ENCODE measurements at regions not wholly inside any gene's neighbourhood (a gene's known extent, or its start where the extent isn't known, plus 50 kb on each side); places are given as distances from the start of the nearest gene placed in this dataset.

- no peak for DNase-seq (ENCODE audit: low spot score)
- TF ChIP-seq CTCF (IDR thresholded peaks at IDR 0.05; ENCODE audit: extremely low read depth, insufficient read depth, missing control alignments): no peak
- in situ Hi-C loops (cut with MboI; ENCODE audit: low pct_unique_long_range_greater_than_20kb, low sequenced_read_pairs, unreplicated experiment): no loop called here
These were observed 484.5 kb upstream of the ERCC4 start for GRCh38 chr16:13435415-13435814.

GRCh38 chr16:13435873-13436474 lies 484.0 kb upstream of the ERCC4 start:
- no peak for DNase-seq (ENCODE audit: low spot score)
- peak; percentile 56 for TF ChIP-seq CTCF (IDR thresholded peaks at IDR 0.05; ENCODE audit: extremely low read depth, insufficient read depth, missing control alignments)
- in situ Hi-C loops (cut with MboI; ENCODE audit: low pct_unique_long_range_greater_than_20kb, low sequenced_read_pairs, unreplicated experiment): no loop called here

- in situ Hi-C loops (cut with MboI; ENCODE audit: low pct_unique_long_range_greater_than_20kb, low sequenced_read_pairs, unreplicated experiment): no loop called here
- no peak for TF ChIP-seq CTCF (IDR thresholded peaks at IDR 0.05; ENCODE audit: extremely low read depth, insufficient read depth, missing control alignments)
- peak; percentile 47 for DNase-seq (ENCODE audit: low spot score)
These were observed 483.1 kb upstream of the ERCC4 start for GRCh38 chr16:13436641-13437412.

- no peak for DNase-seq (ENCODE audit: low spot score)
- in situ Hi-C loops (cut with MboI; ENCODE audit: low pct_unique_long_range_greater_than_20kb, low sequenced_read_pairs, unreplicated experiment): no loop called here
- TF ChIP-seq CTCF (IDR thresholded peaks at IDR 0.05; ENCODE audit: extremely low read depth, insufficient read depth, missing control alignments): no peak
These were observed 482.6 kb upstream of the ERCC4 start for GRCh38 chr16:13437413-13437795.

- TF ChIP-seq CTCF (IDR thresholded peaks at IDR 0.05; ENCODE audit: extremely low read depth, insufficient read depth, missing control alignments): no peak
- DNase-seq (ENCODE audit: low spot score): peak; percentile 21
- in situ Hi-C loops (cut with MboI; ENCODE audit: low pct_unique_long_range_greater_than_20kb, low sequenced_read_pairs, unreplicated experiment): no loop called here
These were observed 481.9 kb upstream of the ERCC4 start for GRCh38 chr16:13438064-13438463.

- in situ Hi-C loops (cut with MboI; ENCODE audit: low pct_unique_long_range_greater_than_20kb, low sequenced_read_pairs, unreplicated experiment): no loop called here
These were observed 480.2 kb upstream of the ERCC4 start for GRCh38 chr16:13439766-13440165.

More at GRCh38 chr16:13439766-13440165, 480.2 kb upstream of the ERCC4 start:
- TF ChIP-seq CTCF (IDR thresholded peaks at IDR 0.05; ENCODE audit: extremely low read depth, insufficient read depth, missing control alignments): no peak
- DNase-seq (ENCODE audit: low spot score): no peak
